Left cardiac atrium (tissue), 4 donors: ENCODE measurements at regions not wholly inside any gene's neighbourhood (a gene's known extent, or its start where the extent isn't known, plus 50 kb on each side); places are given as distances from the start of the nearest gene placed in this dataset.

Experiments used
- ATAC-seq, 2 donors: fragments of 200-7000 bp; cut with Tn5 transposase; one replicate each; pipeline ENCODE4 v1.9.1; 2020; ENCODE audit warnings: mild to moderate bottlenecking in 2 of 2, moderate library complexity in 2 of 2
- DNase-seq: peaks from one replicate; pipeline ENCODE4 v3.0.0-alpha.2; 2020
- intact Hi-C, 2 donors: fragments of 100-400 bp; cut with DNase I; formaldehyde crosslinking; loops; one replicate each; pipeline versions ENCODE4 v1.14.1 to v1.15.1; 2022 to 2023
- donor health status: DM: no; HTN: yes; CAD: no.
- donor health status: DM: no; HTN: yes; CAD: no; lungs with severe emphysema.
- donor health status: DM: yes; HTN: yes; CAD: no.
- donor health status: Dilated cardiomyopathy.

GRCh38 chr7:15863951-15864625 lies 177.6 kb upstream of the MEOX2 start:
- intact Hi-C loops: no loop called here
- peak in 1 of 2 donors; percentile 32 for ATAC-seq

DNA sequence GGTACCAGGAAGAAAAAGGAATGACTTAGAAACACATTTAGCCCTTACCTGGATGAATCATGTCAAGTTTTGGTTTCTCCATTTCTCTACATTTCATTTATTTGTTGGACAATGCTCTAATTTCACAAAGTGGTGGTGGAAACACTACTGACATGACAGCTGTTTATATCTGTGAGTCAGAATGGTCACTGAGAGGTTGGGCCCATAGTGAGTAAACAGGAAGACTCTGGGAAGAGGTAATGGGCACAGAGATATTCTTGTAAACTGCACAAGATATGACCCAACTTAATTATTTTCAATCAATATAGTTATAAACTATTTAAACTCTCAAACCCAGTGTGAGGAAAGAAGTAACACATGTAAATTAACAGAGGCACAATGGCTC lies 176.3 kb upstream of the MEOX2 start:
- intact Hi-C loops: no loop called here
- DNase-seq (no peak), ATAC-seq (peak in 1 of 2 donors; percentile 55)

More at GRCh38 chr7:15863951-15864625, 177.6 kb upstream of the MEOX2 start:
- DNase-seq: no peak

GRCh38 chr7:15862016-15862780 lies 175.7 kb upstream of the MEOX2 start:
- intact Hi-C loops: no loop called here
- ATAC-seq (peak; percentile 59 to 60), DNase-seq (no peak)

- intact Hi-C loops: no loop called here
- no peak for DNase-seq
- no peak for ATAC-seq
These were observed 173.9 kb upstream of the MEOX2 start for GRCh38 chr7:15860264-15860949.

- intact Hi-C loops: no loop called here
- no peak for ATAC-seq
These were observed 170.5 kb upstream of the MEOX2 start for GRCh38 chr7:15857026-15857425.

DNA sequence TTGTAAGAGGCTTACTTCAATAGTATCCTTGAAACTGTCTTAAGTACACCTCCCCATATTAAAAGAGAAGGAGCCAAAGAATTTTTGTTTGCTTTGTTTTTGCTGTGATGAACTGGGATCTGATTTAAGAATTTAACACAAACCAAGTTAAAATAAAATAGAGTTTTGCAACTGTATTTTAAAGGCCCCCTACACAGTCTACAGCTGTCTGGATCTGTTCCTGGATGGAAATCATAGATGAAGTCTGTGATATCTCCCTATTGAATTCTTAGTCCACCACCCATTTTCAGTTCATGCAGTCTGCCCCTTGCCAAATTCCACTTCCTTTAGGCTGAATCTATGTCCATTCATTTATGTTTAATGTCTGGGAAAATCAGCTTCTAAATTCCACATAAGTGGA lies 169.8 kb upstream of the MEOX2 start:
- DNase-seq (no peak), ATAC-seq (no peak)
- intact Hi-C loops: no loop called here

More at GRCh38 chr7:15857026-15857425, 170.5 kb upstream of the MEOX2 start:
- no peak for DNase-seq

DNA sequence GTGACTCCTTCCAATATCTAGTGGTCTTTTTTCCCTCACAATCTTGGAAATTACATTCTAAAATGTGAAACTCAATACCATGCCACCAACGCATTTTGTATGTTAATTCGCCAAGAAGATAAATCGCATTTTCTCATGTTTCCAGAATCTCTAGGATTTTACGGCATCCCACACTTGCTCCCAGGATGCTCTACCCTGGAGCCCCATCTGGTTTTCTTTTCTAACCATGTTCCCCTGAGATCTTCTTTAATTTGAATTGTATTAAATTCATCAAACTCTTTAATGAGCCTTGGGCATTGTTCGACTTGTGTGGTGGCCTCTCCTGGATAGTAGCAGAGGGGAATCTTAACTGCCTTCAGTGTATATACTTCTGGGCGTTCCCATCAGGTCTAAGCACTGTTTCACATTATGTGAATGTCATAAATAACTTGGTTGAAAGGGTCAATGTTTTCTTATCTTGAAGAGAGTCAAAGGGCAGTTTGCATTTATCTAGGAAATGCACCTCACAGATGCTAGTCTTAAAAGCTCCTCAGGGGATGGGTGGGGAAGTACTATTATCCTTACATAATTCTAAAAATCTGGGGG lies 169.1 kb upstream of the MEOX2 start:
- intact Hi-C loops: no loop called here
- ATAC-seq (no peak), DNase-seq (no peak)

- intact Hi-C loops: no loop called here
- no peak for DNase-seq
- ATAC-seq: no peak
These were observed 168.5 kb upstream of the MEOX2 start for GRCh38 chr7:15854841-15855524.

DNA sequence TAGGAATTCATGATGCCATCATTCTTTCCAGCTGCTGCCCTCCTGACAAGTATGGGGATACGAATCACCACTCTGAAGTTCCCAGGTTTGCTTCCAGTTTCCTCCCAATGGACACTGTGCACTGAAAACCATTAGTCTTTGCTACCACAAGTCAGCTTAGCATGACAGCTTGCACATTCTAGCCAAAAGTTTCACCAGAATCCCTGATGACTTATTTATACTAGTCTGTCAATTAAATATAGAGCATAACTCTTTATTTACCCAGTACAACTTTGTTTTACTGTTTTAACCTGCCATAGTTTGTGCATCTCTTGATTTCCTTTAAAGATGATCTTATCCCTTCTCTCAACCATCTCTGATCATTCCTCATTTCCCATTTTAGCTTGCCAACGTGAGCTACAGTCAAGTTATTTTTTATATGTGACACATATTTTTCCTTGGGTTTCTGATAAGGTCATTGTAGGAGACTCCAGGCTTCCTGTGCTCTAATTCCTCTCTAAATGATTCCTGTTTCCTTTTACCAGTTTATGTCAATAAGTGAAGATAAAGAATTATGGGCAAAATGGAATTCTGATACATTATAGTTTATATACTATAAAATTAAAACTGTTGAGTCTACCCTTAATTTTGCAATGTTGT lies 167.5 kb upstream of the MEOX2 start:
- ATAC-seq (peak in 1 of 2 donors; percentile 54), DNase-seq (no peak)
- intact Hi-C loops: no loop called here

DNA sequence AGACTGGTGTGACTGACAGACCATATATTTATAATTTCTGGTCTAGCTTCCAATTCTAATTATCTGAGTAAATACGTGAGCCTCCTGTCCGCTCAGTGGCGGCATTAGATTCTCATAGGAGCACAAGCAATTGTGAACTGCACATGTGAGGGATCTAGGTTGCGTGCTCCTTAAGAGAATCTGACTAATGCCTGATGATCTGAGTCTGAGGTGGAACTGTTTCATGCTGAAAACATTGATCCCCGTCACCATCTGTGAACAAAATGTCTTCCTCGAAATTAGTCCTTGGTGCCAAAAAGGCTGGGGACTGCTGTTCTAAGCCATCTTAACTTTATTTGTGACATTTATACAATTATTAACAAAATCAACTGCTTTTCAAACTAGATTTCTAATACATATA lies 164.7 kb upstream of the MEOX2 start:
- ATAC-seq (no peak), DNase-seq (no peak)
- intact Hi-C loops: no loop called here

DNA sequence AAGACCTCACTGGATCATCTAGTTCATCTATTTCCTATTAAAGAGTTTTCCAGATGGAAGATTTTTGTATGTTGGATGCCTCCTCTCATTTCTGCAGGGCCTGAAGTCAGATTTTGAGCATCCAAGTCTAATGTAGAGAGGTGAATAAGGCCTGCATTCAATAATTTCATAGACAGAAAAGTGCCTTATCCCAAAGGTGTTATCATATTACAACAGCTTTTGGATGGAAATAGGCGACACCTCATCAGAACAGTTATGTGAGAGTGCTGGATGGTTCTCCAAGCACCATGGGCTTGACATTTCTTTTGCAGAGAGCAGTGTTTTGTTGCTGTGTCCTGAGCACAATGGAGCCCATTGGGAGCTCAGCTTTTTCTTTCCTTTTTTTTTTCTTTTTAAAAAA lies 162.4 kb upstream of the MEOX2 start:
- ATAC-seq (no peak), DNase-seq (no peak)
- intact Hi-C loops: no loop called here

- DNase-seq (no peak), ATAC-seq (peak in 1 of 2 donors; percentile 56)
- intact Hi-C loops: no loop called here
These were observed 161.9 kb upstream of the MEOX2 start for GRCh38 chr7:15848362-15848761.

GRCh38 chr7:15845868-15846267 lies 159.4 kb upstream of the MEOX2 start:
- intact Hi-C loops: no loop called here
- no peak for ATAC-seq
- DNase-seq: no peak

- ATAC-seq (no peak), DNase-seq (no peak)
These were observed 159.0 kb upstream of the MEOX2 start for GRCh38 chr7:15845461-15845860.

GRCh38 chr7:15839416-15840100 lies 153.1 kb upstream of the MEOX2 start:
- DNase-seq (peak; percentile 68), ATAC-seq (peak; percentile 97 to 98)
- intact Hi-C loops: loop anchor here in 1 of 2 donors (10.0 kb wide), 1 partner anchor 225 kb away; no protein-coding TSS in a partner anchor

More at GRCh38 chr7:15845461-15845860, 159.0 kb upstream of the MEOX2 start:
- intact Hi-C loops: no loop called here

GRCh38 chr7:15838265-15838664 lies 151.8 kb upstream of the MEOX2 start:
- ATAC-seq (no peak), DNase-seq (no peak)
- intact Hi-C loops: loop anchor here in 1 of 2 donors (10.0 kb wide), 1 partner anchor 227 kb away; no protein-coding TSS in a partner anchor

DNA sequence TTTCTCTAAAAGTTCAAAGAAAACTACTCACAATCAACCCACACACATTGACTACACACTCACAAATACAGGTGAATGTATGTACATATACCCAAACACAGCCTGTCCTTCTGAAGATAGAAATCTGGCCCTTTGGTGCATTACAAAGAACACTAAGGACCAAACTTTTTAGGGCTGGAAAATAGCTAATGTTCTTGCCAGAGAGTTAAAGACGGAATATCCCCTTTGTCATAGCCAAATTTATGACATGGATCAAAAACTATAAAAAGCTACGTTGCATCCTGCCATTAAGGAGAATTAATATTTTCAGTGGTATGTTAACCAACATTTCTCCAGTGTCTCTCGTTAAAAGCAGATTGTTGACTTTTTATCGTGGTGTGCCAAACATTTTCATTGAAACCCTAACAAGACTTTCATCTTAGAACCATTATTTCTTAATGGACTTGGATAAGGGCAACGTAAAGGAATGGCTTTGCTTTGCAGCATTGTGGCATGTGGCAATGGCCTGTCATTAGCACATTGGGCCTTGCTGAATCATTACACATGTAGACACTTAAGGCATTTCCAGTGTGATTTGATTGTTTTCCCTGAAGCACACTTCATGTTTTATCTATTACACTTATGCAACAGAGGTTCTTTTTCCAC lies 150.9 kb upstream of the MEOX2 start:
- intact Hi-C loops: loop anchor here in 1 of 2 donors (10.0 kb wide), 1 partner anchor 227 kb away; no protein-coding TSS in a partner anchor
- no peak for DNase-seq
- no peak for ATAC-seq
